NCI-H510A treated with DMSO at 0.1 percent for 48 hours (cell line): ENCODE measurements at regions not wholly inside any gene's neighbourhood (a gene's known extent, or its start where the extent isn't known, plus 50 kb on each side); places are given as distances from the start of the nearest gene placed in this dataset.
A peak's percentile ranks its signal among the peaks of the same experiment; 100 is the strongest.
"Not testable (repeated sequence)": the region's sequence is repeated elsewhere in the genome, so short reads cannot be mapped to it uniquely, and the experiment has no call there.

ENCODE experiments used
- DNase-seq: peaks from one replicate; lab custom pipeline; 2025; lab: John Stamatoyannopoulos, UW

- DNase-seq, result no peak
Measured at GRCh38 chr11:19433367-19433766, 192.6 kb upstream of the E2F8 start.

- DNase-seq, result no peak
Measured at GRCh38 chr11:19432370-19433061, 191.8 kb upstream of the E2F8 start.

DNA sequence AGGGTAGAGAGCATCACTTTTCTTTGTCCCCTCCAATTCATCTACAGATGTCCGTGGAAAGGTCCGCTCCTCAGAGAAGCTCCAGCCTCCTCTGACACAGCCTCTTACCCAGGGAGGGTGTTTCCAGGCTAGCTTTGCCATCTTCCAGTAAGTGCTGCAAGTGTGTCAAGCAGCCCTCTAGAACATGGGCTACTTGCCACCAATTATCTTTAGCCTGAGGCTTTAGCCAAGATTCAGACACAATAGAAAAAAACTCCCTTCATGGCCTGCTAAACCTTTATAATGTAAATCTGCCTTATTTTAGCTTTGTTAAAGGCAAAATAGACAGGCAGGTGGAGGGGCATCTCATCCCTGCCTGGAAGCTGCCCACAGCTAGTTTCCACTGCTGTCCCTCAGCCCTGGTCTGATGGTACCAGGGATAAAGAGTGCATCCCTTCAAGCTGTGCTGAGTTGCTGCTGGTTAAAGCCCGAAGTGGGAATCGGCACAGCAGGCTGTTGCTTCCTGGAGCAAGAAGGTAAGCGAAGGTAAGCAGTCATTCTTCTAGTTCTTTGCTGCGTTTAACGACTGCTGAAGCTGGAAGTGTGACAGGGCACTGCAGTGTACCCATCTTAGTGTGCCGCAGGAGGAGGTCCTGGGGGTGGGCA is 190.1 kb upstream of the E2F8 start:
- no peak for DNase-seq

- DNase-seq, result no peak
Measured at GRCh38 chr11:19430346-19430745, 189.6 kb upstream of the E2F8 start.

- DNase-seq, result no peak
Measured at GRCh38 chr11:19429108-19429760, 188.5 kb upstream of the E2F8 start.

GRCh38 chr11:19428206-19429002 is 187.7 kb upstream of the E2F8 start:
- peak; percentile 31 for DNase-seq

DNA sequence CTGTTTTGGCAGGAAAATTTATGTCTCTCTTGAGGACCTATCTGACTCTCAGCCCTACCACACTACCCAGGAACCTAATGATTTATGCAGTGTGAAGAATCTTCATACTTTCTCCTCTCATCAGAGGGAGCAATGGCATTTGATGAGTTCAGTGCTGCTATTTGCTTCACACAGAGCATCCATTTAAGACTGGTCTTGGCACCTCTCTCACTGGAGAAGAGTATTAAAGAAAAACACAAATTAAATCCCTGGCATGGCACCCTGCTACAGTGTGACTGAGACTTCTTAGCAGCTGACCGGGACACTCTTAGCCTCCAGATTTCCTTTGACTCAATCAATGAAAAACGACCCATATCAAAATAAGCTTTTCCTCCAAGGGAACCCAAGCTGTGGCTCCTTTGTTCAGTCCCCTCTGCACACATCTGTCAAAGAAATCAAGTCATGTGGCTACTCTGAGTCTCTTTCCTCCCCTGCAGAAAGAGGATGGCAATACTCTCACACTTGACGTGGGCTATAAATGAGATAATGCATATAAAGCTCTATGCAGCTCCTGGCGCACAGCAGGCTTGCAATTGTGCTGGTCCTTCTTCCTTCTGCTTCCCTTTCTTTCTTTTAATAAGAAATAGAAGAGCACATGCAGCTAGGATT is 186.1 kb upstream of the E2F8 start:
- DNase-seq, result no peak

DNA sequence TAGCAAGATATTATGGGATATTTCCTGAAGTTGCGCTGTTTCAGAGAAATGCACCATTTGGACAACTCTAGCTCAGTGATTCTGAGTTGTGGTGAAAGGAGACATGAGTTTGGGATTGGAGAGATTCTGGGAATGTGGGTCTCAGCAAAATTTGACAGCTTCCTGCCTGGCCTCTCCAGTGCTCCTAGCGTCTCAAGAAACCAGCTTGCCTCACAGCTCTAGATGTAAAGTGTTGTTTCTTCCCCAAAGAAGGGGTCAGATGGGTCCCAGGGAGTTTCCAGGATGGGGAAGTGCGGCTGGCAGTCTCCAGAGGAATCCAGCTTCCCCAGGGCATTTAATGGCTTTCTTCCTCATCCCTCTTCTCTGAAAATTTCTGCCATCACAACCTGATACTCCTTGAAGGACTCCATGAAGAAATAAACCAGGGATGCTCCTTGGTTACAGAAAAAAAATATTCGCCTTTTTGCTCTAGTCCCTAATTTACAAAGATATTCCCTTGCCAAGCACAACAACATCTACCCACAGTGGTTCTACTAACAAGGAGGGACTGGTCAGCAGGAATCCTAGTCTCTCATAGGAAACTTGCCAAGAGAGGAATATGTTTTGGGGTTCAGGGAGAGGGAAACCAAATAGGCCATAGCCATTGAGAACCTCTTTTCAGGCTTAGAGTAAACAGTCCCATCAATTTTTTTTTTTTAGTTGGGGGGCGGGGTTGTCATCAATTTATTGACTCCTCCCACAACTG is 185.4 kb upstream of the E2F8 start:
- no peak for DNase-seq

GRCh38 chr11:19422276-19422675 is 181.5 kb upstream of the E2F8 start:
- no peak for DNase-seq

DNA sequence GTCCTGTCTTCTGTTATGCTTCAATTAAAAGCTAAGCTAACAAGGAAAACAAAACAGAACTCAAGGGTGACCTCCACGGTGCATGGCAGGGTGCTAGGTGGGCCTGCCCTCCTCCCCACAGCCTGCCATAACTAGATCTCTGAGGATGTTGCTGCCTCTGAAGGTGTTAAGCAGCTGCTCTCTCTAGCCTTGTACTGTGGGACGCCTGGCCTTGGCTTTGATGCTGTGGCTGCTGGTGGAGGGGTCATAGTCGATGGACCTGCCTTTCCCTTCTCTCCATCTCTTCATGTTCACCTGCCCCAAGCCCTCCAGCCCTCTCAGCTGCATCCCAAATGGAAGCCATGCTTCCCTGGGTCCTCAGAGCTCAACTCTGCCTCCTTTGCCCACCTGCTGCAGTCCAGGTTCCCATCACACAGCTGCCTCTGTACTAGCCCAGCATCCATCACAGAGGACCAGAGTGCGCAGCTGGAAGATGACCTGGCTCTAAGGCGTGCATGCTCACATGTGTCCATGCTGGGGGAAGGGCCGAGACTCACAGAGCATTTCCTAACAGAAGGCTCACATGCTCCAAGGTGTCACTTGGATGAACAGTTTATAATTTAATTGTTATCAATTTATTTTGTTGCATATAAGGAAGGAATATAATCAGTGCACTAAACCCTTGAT is 180.3 kb upstream of the E2F8 start:
- DNase-seq, result no peak

DNA sequence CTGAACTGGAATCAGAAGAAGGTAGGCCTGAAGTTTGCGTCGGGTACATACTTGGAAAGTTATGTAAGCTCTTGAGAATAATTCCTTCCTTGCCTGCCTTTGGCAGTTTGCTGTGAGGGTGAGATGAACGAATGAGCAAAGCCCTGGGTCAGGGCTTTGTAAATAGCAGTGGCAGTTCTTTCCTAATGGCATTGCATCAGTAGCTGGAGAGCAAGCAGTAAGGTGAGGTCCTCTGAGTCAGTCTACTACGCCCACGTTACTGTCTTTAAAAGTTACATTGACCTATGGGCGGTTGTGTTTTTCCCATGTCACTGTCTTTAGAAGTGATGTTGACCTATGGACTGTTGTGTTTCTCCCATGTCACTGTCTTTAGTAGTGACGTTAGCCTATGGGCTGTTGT is 179.1 kb upstream of the E2F8 start:
- no peak for DNase-seq

GRCh38 chr11:19419021-19419750 is 178.4 kb upstream of the E2F8 start:
- no peak for DNase-seq

GRCh38 chr11:19418221-19418620 is 177.5 kb upstream of the E2F8 start:
- DNase-seq, result no peak

GRCh38 chr11:19412070-19412469 is 171.3 kb upstream of the E2F8 start:
- DNase-seq, result not testable (repeated sequence)

DNA sequence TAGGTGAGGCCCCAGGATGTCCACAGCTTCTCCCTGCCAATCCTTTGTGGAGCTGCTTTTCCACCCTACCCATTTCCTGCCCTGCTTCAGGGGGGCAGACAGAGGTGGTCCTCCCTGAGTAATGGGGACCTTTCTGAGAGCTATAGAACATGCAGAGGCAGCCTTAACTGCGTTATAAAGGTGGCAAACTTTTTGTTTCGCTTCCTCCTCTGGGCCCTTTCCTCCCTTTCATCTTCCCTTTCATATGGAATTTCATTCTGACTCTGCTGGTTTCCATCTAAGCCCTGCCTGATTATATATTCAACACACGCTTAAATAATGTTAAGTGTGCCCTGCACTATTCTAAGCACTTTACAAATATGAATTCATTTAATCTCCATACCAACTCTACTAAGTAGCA is 169.3 kb upstream of the E2F8 start:
- no peak for DNase-seq

DNA sequence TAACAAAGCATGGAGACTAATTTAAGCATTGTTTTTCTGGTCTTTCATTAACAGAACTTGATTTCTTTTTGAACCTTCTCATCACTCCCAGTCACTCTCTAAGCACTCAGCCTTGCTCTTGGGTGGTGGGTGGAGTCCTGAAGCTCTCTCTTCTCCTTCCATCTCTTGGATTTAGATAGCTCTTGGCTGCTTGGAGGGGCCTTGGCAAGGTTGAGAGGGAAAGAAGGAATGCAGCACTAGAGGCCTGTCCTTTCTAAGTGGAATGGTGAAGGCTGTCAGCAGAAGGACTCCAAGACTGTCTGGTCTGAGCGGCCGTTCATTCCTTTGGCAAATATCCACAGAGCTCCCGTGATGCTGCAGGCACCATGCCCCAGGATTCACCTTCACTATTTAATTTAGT is 168.6 kb upstream of the E2F8 start:
- no peak for DNase-seq

- DNase-seq, result no peak
Measured at GRCh38 chr11:19407677-19408270, 167.0 kb upstream of the E2F8 start.

GRCh38 chr11:19405966-19406365 is 165.2 kb upstream of the E2F8 start:
- DNase-seq, result no peak

DNA sequence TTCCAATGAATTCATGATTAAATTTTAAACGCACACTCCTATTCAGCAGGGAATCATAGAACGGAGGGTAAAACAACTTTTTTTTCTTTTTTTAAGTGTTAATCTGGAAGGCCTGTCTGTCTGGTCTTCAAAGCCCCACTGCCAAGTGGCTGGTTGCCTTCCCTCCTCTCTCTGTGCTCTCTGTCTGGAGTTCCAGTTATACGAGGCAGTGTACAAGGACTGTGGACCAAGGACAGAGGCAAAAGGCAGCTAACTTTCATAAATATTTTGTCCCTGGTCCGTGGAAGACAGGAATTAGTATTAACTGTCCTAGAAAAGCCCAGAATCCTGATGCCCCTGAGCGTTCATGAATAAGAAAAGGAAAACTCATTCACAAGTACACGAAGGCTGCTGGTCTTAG is 164.0 kb upstream of the E2F8 start:
- no peak for DNase-seq
